ENCODE measurements at regions not wholly inside any gene's neighbourhood (a gene's known extent, or its start where the extent isn't known, plus 50 kb on each side); places are given as distances from the start of the nearest gene placed in this dataset.

GRCh38 chr6:141134723-141135122, 998.0 kb upstream of the GJE1 start:
- peak; percentile 16 for DNase-seq

GRCh38 chr6:141133836-141134235, 998.9 kb upstream of the GJE1 start:
- peak; percentile 4 for DNase-seq

GRCh38 chr6:141133346-141133745, 999.4 kb upstream of the GJE1 start:
- peak; percentile 56 for DNase-seq

GRCh38 chr6:141131616-141132015, 1001.1 kb upstream of the GJE1 start:
- DNase-seq = no peak

- DNase-seq = no peak
These were observed 1009.2 kb upstream of the GJE1 start for GRCh38 chr6:141123497-141123896.

- no peak for DNase-seq
These were observed 1009.7 kb upstream of the GJE1 start for GRCh38 chr6:141123049-141123448.

GRCh38 chr6:141118991-141119390, 1013.7 kb upstream of the GJE1 start:
- DNase-seq = no peak

- DNase-seq = peak; percentile 45
These were observed 1014.9 kb upstream of the GJE1 start for GRCh38 chr6:141117874-141118273.

GRCh38 chr6:141110481-141110880, 1022.2 kb upstream of the GJE1 start:
- DNase-seq = peak; percentile 67

GRCh38 chr6:141107591-141108160, 1025.0 kb upstream of the GJE1 start:
- DNase-seq = peak; percentile 86

- peak; percentile 84 for DNase-seq
These were observed 1027.2 kb upstream of the GJE1 start for GRCh38 chr6:141105481-141105880.

GRCh38 chr6:141103246-141103645, 1029.5 kb upstream of the GJE1 start:
- DNase-seq = peak; percentile 84

- peak; percentile 5 for DNase-seq
These were observed 1035.3 kb upstream of the GJE1 start for GRCh38 chr6:141097471-141097870.

GRCh38 chr6:141095308-141095707, 1037.4 kb upstream of the GJE1 start:
- DNase-seq = no peak

GRCh38 chr6:141088171-141088570, 1044.6 kb upstream of the GJE1 start:
- no peak for DNase-seq

GRCh38 chr6:141077355-141078333, 1055.1 kb upstream of the GJE1 start:
- peak; percentile 16 for DNase-seq

GRCh38 chr6:141057761-141058160, 1075.0 kb upstream of the GJE1 start:
- no peak for DNase-seq

- DNase-seq = peak; percentile 24
These were observed 1075.6 kb upstream of the GJE1 start for GRCh38 chr6:141056945-141057625.

- DNase-seq = no peak
These were observed 1082.3 kb upstream of the GJE1 start for GRCh38 chr6:141050471-141050870.

GRCh38 chr6:141048451-141048850, 1084.3 kb upstream of the GJE1 start:
- no peak for DNase-seq

- peak; percentile 41 for DNase-seq
These were observed 1086.2 kb upstream of the GJE1 start for GRCh38 chr6:141046496-141046895.

- no peak for DNase-seq
These were observed 1091.1 kb upstream of the GJE1 start for GRCh38 chr6:141041596-141042087.

Data from fibroblast of skin of right biceps (primary cell).